HG02938 (cell line): ENCODE measurements at regions not wholly inside any gene's neighbourhood (a gene's known extent, or its start where the extent isn't known, plus 50 kb on each side); places are given as distances from the start of the nearest gene placed in this dataset.

Experiments
- ATAC-seq: cut with Tn5 transposase; IDR thresholded peaks from one replicate; pipeline ENCODE4 v1.9.1; 2021; ENCODE audit warnings: mild to moderate bottlenecking, moderate library complexity; ENCODE audit not compliant: unreplicated experiment

DNA sequence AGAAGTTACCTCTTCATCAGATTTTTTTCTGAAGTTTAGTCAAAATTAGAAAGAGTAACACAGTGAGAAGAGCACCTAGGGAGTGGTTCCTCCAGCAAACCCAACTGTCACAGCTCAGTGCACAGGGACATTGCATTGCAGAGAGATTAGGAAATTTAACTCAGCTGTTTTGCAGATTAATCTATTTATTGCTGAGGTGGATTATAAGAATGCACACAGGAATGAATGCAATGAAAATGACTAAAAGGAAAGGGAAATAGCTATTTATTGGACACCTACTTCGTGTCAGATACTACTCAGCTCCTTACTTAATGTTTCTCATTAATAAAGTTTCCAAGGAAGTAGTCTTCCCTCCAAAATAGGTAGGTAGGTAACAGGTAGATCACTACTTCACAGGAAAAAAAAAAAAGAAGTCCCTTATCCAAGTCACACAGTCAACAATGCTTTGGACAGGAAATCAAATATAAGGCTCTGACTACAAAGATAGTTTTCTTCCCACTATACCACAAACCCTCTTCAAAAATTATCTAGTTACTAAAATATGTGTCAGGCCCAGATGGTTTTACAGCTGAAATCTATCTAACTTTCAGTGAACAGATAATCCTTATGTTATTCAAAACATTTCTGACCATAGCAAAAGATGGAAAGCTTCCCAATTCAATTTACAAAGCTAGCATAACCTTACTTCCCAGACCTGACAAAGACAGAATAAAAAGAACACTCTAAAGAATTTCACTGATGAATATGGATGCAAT lies 442.2 kb upstream of the MPDZ start:
- no peak for ATAC-seq

DNA sequence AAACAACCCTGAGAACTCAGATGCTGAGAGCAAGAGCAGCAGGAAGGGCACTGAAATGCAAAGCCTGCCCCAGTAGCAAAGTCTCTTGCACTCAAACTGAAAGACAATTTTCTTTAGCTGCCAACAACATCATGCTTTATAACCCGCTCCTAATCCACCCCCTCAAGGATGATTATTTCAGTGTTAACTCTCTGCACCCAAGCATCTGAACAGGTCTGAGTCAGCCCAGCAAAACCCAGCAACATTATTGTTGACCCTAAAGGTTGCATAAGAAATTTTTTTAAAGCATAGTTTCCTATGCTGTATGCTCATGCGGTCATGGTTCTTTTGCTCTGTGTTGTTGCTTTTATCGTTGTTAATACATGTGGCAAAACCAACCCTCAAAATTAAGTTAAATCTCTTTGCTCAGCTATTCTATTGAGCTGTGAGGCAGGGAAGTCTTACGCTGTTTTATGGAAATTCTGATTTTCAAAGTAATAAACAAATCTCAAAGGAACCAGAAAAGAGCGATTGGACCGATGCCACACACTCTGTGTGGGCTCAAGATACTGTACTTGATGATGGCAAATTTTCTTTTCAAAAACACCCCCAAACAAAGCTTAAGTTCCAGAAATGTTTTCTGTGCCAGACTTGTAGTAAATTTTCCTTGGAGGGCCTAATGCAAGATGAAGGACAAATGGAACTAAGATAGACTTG lies 440.6 kb upstream of the MPDZ start:
- no peak for ATAC-seq

DNA sequence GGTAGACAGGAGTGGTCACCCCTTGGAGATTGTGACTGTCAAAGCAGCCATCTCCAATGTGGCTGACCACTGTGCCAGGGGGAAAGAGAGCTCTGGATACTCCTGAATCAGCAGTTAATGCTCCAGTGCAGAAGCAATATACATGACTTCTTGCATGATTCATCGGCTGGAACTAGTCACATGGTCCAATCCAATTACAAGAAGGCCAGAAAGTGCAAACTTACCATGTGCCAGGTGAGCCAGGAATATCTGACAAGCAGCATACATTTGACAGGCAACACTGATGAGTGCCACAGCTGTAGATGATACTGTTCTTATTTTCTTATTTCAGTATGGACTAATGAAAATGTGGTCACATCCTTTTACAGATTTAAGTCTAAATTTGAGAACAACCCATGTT lies 440.0 kb upstream of the MPDZ start:
- no peak for ATAC-seq

DNA sequence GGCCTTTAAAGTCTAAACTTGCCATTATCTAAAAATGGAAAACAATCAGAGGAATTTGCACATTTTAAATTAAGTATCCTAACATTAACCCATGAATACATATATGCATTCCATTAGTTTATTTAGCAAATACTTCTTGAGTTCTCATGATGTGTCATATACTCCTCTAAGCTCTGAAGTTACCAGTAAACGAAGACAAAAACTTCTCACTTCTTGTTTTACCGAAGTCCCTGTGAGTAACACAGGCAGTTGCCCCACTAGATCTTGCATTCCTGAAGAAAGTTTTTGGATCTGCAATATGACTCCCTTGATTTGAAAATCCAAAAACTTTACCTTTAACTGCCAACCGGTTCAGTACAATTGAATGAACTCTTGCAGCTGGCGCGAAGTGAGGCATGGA lies 439.0 kb upstream of the MPDZ start:
- ATAC-seq, result no peak

DNA sequence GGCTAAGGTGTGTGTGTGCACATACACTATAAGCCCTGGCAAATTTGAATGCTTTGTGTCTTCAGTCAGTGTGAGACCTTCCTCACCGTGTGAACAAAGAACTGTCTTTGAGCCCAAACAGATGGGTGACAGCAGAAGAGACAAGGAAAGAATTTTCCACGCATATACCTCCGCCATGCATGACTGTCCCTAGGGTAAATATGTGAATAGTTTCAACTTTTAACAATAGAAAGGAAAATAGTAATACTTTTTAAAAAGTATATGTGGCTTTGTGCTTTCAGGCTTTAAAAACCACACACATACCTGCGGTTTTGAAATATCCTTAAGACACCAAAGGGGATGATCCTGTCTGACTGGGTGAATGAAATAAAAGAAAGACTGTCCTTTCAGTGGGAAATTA lies 438.6 kb upstream of the MPDZ start:
- no peak for ATAC-seq

DNA sequence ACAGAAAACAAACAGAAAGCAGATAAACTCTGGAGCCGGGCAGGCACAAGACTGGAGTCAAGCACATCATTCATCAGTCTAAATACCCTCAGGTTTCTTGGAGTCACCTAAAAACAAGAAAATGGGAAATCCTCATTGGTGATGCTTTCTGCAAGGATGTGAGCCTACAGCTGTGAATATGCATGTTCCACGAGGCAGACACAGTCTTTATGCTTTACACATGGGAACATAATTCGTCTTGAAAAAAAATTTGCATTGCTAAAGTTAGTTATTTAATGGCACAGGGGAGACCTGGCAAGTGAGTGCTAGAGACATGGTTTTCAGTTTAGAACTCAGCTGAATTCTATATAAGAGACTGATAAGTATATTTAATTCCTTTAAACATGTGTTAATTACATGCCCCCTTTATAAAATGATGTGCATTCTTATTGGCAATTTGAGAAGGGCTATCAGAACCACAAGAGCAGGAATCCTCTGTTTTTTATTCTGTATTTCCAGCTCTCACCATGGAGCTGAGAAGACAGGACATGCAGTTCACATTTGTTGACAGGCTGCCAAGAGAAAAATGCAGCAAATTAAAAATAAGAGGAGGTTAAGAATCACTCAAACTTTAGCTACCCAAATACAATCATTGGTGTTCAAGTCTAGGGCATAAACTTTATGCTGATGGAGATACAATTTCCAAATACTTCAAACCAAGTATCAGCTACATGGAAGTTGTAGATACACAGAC lies 438.0 kb upstream of the MPDZ start:
- ATAC-seq, result no peak

DNA sequence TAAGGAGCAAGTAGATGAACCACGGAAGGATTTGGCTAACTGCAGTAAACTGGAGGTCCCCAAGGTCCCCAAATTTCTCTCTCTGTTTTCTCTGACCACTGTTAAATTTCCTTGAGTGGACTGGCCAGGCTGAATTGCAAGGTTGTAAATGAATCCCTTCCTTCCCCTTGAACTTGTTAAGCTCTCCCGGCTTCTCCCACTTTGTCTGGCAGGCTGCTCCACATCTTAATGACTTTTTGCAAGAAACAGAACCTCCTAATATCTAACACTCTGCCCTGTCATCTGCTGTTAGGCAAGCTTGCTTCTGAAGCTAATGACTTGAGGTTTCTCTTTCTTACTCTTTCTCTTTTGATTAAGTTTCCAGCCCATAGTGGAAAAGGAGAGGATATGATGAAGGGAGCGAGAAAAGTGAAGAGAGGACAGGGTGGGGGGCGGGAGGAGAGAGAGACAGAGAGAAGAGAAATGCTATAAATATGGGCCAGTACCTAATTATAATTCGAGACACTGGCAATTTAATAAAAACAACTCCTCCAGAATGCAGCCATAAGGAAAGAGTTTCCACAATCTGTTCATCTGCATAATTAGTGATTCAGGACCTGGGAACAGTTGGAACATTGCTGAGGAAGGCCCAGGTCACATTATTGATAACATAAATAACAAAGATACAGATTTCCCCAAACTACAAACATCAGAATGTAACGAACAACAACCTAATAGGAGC lies 437.3 kb upstream of the MPDZ start:
- ATAC-seq, result no peak

DNA sequence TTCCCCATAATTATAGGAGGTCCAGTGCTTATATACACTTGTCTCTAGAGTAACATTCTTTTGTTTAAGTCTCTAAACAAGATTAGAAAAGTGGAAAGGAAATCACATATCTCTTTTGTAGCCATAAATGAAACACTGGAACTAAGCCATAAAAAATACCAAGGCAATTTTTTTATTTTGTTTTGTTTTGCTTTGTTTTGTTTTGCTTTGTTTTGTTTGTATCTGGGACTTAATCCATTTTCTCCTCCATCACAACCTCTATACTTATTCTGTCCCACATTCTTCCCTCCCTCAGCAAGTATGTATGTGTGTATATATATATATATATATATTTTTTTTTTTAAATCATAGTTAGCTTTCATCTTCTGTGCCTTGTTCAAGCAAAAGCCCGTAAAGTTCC lies 436.6 kb upstream of the MPDZ start:
- ATAC-seq, result no peak

DNA sequence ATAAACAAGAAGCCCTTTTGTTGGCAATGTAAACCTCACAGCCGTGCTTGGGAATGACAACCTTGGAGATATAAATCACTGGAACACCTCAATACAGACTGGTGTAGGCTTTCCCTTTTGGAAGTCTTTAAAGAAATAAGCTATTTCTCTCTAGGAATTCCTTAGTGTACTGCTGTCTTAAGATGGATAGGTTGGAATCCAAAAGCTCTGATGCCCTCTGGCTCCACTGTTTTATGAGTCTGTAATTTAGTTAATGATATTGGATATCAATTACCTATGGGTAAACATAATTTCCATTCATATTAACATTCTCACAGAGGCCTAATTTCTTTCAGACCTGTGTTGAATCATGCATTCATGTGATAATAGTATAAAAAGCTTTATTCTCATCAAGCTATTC lies 435.9 kb upstream of the MPDZ start:
- no peak for ATAC-seq

DNA sequence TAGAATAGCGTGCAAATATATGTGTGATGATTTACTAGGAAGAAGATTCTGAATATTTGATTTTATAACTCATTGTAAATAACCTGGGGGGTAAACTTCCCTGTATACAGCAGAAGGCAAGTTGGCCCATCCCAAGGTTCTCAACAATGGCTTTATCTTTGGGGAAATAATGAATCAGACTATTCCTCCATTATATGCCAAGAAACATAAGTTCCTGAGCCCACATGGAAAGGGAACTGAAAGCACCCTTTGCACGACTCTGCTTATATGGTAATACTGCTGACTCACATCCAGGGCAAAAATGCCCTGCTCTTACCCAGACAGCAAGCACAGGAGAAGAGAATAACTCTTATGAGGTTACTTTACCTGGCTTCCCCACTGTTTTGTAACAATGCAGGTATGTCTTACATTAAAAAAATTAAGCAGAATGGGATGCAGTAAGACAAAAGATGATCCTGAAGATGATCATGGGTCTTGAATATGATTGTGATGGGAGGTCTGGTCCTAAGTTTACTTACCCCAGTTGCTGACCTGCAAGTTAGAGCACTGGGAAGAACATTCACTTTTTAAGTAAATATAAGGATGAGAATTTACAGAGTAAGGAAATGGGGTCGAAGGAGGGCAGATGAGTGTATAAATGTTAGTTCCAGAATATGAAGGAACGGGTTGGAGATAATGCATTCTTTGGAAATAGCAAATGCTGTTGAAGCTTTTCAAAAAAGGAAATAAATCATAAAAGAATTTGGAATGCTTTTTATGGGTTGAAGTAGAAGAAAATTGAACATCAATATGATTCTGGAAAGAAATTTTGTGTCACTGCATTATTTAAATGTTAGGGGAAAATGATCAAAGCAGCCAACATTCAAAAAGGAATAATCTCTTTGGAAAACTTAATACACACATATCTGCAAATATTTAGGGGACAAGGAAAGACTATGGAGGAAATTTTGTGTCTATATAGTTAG lies 428.4 kb upstream of the MPDZ start:
- no peak for ATAC-seq

DNA sequence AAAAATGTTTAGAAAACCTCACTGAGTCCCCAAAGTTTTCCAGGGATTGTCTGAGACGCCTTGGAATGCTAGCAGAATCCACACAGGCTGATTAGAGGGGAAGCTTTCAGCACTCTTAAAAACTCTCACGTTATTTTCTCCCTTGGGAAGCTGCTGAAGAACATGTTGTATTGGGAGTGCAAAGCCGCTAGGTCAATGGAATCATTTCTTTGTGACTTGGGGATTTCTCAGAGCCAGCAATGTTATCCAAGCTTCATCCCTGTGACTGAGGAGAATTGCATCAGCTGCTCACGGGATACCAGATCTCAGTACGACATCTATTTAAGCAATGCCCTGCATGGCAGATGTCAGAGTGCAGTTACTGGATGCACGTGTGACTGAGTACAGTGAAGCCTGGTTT lies 426.4 kb upstream of the MPDZ start:
- ATAC-seq, result no peak

DNA sequence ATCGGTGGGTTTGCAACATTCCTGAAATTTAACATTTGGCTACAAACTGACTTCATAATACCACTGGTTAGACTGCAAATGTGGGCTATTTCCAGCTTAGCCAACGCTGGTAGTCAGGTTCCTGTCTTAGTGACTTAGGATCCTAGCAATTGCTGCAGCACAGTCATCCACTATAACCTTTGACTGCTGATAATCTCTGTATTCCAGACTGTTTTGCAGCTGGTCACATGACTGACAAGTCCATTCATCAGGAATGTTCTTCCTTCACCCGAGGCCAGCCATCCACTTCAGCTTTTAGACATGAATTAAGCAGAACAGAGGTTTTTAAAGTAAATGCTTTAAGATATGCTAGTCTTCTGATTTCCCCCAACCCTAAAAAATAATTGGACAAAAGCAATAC lies 425.9 kb upstream of the MPDZ start:
- ATAC-seq, result no peak

DNA sequence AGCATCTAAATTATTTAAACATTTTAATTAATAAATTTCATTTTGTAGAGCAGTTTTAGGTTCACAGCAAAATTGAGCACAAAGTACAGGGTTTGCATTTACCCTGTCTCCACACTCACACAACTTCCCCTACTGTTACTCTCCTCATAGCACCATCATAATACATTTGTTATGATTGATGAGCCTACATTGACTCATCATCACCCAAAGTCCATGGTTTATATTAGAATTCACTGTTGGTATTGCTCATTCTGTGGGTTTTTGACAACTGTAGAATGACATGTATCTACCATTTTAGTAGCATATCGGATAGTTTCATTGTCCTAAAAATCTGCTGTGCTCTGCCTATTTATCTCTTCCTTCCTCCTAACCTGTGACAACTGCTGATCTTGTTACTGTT lies 411.1 kb upstream of the MPDZ start:
- ATAC-seq, result no peak

DNA sequence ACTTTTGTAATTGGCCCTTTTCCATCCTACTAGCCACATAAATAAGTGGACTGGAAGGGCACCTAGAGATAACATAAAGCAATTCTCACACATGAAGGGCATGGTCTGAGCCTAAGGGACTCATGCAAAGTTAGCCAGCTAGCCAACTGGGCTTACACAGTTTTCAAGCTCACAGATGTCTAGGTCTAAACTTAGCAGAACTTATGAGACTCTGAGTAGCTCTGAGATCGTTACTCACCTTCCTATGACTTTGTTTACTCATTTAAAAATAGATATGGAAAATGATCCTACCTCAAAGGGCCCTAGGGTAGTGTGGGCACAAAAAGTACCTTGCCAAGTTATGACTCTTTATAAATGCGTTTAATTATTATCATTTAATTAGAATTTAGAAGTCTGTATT lies 410.4 kb upstream of the MPDZ start:
- no peak for ATAC-seq

DNA sequence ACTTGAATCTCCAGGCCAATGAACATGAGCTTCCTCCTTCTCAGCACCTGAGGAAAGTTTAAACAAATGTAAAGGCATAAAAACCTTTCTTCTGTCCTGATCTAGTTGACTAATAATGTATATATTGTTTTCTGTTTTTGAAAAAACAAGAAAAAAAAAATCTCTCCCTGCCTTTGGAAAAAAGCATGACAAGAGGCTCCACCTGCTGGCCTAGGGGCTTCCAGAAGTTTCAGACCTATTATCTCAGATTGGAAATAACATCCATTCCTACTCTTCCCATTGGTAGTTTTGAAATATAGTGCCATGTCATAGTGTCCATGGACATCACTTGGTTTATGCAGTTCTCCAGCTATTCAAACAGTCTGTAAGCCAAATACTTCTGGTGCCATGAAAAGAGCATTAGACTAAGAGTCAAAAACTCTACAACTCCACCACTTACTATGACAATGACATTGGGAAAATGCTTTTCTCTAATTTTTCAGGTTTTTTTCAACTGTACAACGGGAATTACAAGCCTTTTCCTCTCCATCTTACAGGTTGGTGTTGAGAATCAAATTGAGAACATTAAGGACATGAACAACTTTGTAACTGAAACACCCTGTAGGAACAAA lies 409.6 kb upstream of the MPDZ start:
- ATAC-seq, result no peak

DNA sequence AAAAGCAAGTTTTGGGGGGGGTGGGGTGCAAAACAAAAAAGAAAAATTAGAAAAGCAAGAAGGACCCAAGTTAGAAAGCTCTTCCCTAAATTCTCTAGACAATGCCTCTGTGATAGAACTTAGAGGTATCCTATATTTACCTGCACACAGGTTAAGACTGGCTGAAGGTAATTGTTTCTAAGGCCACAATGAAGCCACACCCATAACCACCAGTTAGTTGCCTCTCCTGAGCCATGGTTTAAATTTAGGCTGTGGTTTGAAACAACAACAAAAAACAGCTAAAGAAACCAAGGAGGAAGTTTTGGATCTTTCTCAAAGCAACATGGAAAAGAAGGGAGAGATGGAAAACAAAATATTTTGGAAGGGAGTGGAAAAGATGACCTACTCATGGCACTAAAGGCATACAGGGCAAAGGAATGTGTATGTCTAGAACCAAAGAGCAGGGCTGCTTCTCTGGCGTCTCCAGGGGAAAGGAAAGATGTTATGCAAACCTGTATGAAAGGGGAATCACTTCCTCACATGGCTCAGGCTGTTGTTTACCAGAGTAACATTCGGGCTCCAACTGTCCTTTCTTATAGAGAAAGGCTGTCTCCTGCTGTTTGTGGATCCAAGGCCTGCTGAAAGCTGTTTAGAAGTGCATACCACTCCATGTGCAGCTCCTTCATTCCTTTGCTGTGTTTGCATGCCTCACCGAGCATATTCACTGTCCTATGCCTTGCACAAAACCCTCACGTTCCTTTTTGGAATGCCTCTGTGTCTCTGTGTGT lies 408.9 kb upstream of the MPDZ start:
- ATAC-seq, result no peak

DNA sequence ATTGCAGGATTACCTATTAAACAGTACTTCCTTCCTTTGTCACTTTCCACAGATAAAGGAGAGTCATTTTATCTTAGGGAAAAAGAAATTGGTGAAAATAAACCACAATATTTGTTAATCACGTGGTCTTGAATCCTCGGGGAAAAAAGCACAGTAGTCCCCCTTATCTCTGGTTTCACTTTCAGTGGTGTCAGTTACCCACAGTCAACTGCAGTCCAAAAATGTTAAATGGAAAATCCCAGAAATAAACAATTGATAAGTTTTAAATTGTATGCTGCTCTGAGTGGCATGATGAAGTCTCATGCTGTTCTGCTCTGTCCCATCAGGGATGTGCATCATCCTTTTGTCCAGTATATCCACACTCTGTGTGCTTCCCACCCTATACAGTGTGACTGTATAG lies 405.2 kb upstream of the MPDZ start:
- no peak for ATAC-seq

DNA sequence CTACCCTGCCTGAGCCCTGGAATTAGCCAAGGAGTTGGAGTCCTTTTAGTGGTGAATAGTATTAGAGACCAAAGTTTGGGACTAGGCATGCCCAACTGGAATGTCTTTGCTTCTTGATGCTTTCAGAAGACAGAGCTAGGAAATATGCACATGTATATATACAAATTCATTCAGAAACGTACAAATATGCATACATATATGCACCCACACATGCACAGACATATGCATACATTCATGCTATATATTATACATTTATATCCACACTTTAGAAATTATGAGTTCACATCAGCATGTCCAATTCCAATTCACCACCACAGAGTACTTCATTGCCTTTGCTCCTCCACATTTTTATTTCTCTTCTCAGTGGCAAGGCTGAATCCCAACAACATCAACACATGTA lies 398.3 kb upstream of the MPDZ start:
- ATAC-seq, result no peak

DNA sequence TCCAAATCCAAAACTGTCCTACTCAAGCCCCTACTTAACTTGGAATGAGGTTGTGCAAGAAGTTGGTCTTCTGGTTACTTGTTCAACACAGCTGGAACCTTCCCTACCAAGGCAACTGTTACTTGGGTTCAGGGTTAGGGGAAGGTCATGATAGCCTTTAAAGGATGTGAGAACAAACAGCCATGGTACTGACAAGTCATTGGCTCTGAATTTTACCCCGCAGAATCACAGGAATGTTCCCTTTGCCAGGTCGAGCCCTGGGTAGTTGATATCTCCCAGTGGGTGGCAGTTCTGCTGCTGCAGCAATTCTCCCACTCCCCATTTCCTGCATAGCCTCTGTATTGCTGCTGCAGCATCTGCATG lies 396.1 kb upstream of the MPDZ start:
- ATAC-seq, result no peak
